NCI-H2029 treated with DMSO at 0.1 percent for 48 hours (cell line): ENCODE measurements at regions not wholly inside any gene's neighbourhood (a gene's known extent, or its start where the extent isn't known, plus 50 kb on each side); places are given as distances from the start of the nearest gene placed in this dataset.
A peak's percentile ranks its signal among the peaks of the same experiment; 100 is the strongest.
"Not testable (repeated sequence)": the region's sequence is repeated elsewhere in the genome, so short reads cannot be mapped to it uniquely, and the experiment has no call there.

Experiments
- DNase-seq: peaks from one replicate; lab custom pipeline; 2025; lab: John Stamatoyannopoulos, UW

DNA sequence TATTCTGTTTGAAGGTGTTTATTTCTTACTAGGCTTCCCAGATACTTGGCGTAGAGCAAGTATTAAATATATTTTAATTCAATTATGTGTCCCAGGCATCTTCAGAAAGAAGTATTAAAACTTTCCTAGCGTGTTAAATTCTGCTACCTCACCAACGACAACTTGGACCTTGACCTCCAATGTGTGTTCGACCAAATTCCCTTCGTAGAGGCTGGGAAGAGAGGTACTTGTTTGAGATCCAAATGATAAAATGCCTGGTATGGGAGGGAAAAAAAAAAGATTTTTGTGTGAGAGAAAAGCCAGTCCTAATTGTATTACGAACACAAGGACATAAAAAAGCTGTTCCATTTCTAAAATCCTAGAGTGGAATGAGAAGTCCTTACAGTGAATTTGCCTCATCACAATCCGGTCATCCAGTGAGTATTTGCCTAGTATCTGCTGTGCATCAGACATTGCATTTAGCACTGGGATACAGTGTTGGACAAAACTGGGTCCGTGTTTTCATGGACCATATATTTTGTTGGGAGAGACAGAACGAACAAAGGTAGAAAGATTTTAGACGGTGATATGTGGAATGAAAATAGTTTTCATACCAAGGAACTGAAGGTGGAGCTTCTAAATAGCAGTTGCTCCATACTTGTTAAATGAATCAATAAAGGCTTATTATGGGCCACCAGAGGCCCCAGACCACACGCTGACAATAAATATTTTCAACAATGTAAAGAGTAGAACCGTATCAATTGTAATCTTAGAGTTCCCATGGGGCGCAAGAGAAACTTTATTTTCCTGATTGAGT is 103.1 kb downstream of the KIF4B start:
- no peak for DNase-seq

DNA sequence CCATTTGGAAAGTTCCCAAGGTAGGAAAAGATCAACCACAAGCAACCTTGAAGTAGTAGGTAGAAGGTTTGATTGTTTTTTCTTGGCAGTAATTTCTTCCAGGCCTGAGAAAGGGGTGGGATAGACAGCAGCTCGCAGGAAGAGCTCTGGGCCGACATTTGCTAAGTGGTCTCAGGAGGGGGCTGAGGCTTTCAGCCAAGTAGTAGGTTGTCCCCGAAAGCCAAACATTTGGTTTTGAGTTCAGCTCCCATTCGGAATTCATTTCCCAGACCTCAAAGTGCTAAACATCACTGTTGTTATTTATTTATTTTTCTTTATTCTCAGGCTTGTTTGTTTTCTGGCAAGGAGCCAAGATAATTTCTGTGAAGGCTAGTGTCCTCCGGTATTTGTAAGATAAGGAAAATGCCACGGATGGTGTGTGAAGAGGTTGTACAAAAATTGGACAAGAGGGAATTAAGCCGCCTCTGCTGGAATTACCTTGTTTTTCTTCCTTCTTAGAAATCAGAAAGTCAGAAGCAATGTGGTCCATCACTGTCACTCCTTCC is 112.1 kb downstream of the KIF4B start:
- peak; percentile 20 for DNase-seq

DNA sequence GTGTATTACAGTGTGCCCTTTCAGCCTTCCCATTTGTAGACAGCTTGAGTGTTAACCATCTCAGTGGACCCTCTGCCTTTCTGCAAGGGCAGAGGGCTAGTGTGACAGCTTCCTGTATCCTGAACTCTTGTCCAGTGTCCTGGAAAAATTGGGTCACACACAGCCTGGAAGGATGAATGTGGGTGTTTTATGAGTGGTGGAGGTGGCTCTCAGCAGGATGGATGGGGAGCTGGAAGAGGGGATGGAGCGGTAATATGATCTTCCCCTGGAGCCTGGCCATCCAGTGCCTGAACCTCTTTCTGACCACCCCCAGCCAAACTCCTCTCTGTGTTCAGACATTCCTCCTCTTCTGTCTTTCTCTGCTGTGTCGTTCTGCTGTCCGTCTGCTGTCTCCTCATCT is 113.0 kb downstream of the KIF4B start:
- no peak for DNase-seq

DNA sequence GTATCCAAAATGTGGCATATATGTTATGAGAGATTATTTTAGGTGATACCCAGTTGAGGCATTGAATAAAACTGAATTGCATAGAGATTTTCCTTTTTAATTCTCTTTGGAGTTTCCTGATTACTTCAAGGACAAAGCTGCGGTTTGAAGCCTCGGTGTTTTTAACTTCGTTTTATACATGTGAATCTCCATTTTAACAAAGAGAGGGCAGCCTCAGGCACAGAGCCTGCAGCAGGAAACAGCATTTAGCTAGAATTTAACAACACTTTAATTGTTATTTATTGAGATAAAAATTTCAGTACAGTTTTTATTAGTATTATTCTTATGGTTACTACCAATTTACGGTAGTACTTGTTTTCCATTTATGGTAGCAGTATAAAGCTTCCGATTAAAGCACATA is 114.0 kb downstream of the KIF4B start:
- DNase-seq = no peak

DNA sequence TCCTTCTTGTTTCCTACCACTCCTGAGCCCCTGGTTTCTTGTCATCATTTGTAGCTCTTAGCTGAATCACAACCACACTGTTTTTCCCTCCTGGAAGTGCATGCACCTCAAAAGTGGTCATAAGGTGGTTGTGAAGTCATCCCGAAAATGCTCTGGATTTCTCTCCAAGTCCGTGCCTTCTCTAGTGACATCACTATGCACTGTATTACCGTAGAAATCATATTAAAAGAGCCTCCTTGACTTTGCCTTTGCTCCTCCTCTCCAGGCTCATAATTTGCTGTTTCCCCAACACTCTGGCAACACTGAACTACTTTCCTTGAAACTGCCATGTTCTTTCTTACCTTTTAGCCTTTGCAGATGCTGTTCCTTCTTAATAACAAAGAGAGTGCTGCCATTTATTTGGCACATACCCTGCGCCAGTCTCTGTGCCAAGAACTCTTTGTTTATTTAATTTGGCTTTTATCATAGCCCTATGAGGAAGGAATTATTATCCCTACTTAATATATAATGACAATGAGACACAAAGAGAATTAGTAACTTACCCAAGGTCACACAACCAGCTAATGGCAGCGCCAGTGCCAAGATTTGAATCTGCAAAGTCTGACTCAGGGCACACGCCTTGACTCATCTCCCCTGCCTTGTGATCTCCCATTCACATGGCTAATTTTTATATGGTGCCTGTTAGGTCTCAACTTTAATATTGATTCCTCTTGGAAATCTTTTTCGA is 115.4 kb downstream of the KIF4B start:
- DNase-seq = no peak

DNA sequence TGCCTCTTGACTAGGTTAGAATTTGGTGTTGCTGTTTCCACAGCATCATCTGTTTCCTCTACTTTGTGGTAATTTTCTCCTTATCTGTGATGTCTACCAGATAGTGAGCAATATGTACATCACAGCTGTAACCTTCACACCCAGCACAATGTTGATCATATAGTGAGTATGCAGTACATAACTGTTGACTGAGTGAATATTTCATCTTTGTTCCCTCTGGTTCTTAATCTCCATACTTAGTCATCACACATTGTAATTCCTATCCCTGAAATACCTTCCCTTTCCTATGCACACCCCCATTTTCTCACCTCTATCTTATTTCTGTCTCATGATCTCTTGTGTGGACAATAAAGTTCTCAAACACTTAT is 115.9 kb downstream of the KIF4B start:
- DNase-seq = no peak

DNA sequence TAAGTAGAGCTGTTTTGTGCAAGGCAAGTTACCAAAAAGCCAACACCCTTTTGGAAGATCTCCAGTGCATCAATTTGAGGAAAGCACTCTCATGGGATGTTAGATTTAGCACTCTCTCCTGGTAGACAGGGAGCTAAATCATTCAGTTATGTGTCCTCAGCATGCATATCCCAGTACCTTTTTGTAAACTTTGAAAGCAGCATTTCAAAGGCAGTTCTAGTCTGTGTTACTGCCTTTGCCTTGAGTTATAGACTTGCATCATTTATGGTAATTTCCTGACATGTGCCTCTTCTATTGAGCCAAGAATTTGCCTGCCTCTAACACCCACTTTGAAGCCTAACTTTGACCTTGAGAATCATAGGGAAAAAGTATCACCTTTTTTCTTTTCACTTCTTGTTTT is 120.6 kb downstream of the KIF4B start:
- DNase-seq = no peak

DNA sequence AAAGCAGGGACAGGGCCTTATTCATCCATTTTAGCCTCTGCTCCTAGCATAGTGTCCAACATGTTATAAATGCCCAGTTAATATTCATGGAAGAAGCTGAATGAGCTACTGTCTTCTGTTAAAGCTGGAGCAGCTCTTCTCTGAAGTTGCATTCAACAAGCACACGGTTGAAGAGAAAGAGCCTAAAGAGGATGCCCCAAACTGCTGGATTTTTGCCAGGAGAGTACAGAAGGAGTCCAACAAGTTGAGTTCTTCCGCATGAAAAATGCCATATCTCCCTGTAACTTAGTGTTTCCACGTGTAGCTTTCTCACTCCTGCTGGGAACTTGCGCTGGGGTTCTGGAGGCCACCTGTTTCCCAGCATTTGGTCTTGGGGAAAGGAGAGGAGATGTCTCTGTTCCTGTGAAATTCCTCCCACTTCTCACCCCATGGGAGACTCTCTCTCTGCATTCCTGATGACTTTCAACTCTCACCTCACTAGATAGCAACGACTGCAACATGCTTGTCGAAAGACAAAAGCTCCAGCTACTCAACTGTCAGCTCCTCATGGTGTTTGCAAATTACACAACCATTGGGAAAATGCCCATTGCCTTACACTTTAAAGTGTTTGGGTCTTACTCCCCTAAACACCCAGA is 122.8 kb downstream of the KIF4B start:
- no peak for DNase-seq

DNA sequence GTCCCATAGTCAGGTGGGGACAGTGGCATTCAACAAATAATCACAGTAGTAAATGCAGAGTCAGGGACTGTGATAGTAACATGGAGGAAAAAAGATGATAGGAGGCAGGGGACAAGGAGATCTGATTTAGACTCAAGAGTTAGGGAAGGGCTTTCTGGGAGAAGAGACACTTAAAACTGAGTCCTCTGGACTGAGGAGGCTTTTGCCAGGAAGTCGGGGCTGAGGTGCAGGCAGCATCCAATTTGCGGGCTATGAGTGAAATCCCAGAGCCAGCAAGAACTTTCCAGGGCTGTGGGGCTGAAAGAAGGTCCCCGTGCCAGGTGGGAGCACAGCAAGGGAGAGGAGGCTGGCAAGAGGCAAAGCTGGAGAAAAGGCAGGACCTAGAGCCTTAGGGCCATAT is 124.1 kb downstream of the KIF4B start:
- DNase-seq = no peak

DNA sequence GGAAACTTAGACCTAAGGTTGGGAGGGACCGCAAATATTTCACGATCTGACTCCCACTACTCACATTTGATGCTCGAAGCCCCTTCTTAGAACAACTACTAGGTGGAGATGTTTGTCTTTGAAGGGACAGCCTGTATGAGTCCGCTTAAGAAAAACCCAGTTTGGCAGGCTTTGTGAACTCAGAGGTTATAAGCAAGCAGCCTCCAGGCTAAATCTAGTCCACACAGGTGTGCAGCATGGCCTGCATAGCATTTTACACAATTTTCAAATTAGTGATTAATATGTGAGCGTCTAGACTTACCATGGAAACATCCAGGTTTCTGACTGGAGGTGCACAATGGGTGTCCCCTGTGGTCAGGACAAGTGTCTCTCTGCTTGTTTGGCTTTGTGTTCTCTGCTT is 127.1 kb downstream of the KIF4B start:
- DNase-seq = no peak

DNA sequence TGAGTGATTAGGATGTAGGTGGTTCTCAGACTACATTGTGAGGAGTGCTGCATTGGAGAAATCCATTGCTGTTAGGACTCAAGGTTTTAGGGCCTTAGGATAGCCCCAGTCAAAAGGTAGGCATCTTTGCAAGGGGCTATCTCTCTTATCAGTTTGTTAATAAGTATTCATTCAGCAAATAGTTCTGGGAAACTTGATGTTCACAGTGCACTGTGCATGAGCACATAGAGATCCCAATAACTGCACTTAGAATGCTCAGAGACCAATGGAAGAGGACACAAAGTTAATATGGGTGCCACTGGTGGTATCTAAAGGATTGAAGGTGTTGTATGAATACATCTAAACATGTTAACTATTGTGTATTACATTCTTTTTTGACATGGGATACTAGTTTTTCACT is 131.4 kb downstream of the KIF4B start:
- DNase-seq = no peak

DNA sequence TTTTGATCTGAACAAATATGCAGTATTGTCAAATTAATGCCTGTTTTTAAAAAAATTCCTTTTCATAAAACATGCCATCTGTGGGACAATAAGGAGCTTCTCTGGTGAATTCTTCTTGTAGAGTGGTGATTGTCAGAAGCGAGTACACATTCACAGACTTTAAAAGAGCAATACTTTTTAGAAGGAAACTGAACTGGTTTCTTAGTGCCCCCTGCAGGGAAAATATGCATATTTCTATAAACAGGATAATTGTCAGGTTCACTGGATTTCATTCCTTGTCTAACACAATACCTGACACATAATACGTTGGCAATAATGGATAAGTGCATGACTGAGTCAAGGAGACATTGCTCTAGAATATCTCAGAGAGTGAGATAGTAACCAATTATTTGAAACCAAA is 133.7 kb downstream of the KIF4B start:
- no peak for DNase-seq

DNA sequence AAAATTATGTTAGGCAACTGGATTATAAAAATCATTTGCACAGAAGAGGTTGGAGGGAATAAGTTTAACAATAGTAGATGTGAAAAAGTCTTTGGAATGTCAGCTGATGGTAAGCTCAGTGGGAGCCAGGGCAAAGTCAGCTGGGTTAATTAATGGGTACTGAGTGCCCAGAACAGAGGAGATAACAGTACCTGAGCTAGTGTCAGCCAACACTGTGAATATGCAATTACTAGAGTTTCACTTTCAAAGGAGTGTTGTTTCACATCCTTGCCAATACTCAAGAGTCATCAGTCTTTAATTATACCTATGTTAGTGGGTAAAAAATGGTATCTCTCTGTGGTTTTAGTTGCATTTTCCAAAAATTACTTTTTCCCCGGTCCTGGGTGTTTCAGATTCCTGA is 135.1 kb downstream of the KIF4B start:
- no peak for DNase-seq

DNA sequence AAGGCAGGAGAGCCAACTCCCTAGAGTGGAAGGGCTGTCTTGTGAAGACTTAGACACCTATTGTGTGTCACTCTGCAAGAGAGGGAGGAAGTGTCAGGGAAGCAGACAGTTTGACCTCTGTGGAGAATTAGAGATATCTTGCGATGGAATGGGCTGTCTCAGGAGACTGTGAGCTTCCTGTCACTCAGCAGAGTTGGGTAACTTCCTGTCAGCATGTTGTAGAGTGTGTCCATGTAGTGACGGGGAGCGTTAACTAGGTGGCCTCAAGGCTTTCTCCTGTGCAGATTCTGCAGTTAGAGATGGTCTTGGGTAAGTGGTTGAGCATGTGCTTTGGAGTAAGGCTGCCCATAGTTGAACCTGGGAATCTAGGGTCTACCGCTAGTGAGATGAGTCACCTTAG is 136.5 kb downstream of the KIF4B start:
- DNase-seq = no peak

DNA sequence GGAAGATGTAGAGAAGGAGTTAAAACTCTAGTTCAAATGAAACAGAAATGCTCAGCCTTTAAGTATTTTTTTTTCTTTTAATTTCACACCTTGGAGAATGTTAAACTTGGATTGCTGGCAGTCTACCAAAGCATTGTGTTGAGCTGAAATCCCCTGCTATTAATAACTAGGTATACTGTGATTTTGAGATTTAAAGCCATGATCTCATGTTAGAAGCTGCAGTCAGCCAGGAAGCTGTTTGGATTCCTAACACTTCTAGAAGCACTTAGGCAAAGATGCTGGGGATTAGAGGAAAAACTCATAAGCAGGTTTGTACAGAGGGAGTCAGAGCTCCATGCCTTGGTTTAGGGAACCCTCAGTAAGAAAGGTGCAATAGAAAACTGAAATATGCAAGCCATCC is 141.4 kb downstream of the KIF4B start:
- no peak for DNase-seq

DNA sequence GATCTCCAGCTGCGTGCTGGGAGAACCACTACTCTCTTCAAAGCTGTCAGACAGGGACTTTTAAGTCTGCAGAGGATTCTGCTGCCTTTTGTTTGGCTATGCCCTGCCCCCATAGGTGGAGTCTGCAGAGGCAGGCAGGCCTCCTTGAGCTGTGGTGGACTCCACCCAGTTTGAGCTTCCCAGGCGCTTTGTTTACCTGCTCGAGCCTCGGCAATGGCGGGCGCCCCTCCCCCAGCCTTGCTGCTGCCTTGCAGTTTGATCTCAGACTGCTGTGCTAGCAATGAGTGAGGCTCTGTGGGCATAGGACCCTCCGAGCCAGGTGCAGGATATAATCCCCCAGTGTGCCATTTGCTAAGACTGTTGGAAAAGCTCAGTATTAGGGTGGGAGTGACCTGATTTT is 149.5 kb downstream of the KIF4B start:
- not testable (repeated sequence) for DNase-seq

DNA sequence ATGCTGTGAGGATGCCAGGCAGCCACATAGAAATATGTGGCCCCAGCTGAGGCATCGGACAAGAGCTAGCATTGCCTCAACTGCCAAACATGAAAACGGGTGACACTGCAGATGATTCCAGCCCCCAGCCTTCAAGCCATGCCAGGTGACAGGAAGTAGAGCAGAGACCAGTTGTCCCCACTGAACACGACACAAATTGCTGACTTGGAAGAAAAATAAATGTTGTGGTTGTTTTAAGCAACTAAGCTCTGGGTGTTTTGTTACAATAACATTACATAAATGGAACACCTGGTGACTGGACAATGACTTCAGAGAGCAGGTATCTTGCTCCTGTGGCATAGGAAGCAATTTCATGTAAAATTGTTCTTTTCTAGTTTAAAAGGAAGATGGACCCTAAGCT is 154.2 kb downstream of the KIF4B start:
- DNase-seq = no peak

DNA sequence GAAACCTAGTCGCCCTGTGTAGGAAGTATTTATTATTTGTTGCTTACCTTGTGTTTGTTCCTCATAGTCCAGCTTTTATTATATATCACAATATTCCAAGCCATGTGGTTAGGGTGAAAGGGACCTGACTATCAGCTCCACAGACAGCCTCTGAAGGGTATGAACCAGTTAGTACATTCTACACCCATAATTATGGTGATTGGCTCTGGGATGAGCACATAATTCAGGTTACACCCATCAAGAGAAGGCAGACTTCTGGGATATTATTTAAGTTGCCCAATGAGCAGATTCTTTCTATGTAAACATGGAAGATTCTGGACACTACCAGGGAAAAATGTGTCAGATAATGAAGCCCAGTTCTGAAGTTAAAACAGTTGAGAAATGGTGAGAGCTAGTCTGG is 168.0 kb downstream of the KIF4B start:
- DNase-seq = no peak

DNA sequence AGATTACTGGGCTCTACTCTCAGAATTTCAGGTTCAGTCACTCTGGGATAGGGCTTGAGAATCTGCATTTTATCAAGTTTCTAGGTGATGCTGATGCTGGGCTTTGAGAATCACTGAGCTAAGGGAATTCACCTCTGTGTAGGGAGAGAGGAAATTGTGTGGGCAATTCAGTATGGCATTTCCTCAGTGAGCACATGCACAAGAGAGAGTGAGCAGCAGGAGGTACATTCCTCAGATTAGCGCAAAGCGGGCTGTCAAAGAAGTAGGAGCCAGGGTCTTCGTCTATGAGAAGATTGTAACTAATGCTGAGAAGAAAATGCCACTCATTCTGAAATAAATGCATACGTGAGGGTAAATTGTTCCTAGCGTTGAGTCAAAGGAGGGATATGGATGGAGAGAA is 175.9 kb downstream of the KIF4B start:
- DNase-seq = no peak

DNA sequence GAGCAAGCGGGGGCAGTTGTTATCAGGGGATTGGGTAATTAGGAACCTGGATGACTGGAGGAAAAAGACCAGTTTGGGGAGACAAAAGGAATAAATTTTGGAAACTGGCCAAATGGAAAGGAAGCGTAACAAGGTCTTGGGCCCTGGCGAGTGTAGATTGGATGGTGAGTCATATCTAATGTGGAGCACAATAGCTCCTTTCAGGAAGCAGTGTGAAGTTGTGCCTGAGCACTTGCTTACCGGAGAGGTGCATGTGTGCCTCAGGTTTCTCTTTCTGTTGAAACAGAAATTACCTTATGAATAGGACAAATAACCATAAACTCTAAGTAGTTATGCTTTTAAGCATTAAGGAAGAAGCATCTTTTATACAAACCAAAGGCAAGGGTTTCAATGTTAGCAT is 176.4 kb downstream of the KIF4B start:
- DNase-seq = peak; percentile 70

DNA sequence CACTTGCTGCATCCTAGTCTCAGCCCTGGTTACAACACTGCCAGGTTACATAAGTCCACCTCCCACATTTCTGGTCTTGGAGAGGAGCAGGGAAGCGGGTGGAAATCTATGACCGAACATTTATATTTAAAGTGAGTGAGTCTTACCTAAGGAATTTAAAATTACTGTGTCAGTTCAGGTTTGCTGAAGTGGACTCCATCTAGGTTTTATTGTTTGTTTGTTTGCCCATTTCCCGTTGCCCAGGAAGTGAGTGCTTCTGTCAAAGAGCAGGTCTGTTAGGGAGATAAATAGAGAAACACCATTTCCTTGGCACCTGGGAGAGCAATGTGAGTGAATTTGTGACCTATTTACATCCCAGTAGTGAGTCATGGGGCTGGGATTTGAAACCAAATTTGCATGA is 179.5 kb downstream of the KIF4B start:
- DNase-seq = peak; percentile 79

DNA sequence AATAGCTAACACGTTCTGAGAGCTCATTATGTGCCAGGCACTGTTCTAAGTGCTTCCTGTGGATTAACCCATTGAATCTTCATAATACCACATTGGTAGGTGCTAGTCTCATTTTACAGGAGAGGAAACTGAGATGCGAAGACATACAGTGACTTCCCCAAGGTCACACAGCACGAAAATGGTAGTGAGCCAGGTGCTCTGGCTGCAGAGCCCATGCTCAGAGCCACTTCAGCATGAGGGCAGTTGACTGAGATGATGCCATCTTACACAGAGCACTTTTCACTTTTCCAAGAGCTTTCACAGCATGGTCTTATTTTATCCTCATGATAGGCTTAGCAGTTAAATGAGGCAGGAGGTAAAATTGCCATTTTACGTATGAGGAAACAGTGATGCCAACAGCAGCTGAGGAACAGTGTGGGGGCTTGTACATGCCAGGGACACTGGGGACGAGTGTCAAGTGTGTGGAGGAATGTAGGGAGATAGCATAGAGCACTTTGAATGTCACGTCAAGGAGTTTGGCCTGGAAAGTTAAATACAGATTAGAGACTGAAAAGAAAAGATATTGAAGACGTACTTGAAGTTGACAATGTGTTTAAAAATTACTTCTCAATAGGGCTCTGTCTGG is 180.0 kb downstream of the KIF4B start:
- DNase-seq = no peak

DNA sequence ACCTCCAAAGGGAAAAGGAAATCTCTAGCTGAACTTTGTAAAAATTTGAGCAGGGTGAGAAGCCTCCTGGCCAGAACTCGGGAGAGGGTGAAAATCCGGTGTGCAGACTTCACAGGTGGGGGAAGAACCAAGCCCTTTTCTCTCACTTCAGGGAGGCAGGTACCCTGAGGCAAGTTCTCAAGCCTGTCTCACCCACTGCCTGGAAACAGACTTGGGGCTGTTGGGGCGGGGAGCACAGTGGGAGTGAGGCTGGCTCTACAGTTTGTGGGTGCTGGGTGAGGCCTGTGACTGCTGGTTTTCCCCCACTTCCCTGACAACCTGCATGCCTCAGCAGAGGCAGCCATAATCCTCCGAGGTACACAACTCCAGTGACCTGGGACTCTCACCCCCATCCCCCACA is 187.1 kb downstream of the KIF4B start:
- DNase-seq = no peak
